ENCODE measurements at regions not wholly inside any gene's neighbourhood (a gene's known extent, or its start where the extent isn't known, plus 50 kb on each side); places are given as distances from the start of the nearest gene placed in this dataset.

GRCh38 chr1:234541286-234541975, 62.5 kb upstream of the TARBP1 start:
- DNase-seq (ENCODE audit: low spot score) (no peak), FAIRE-seq (no peak), ATAC-seq (no peak)
- no TSS peak for BruUV-seq (replicated peaks)
- WGBS (ENCODE audit: low lambda C conversion rate): 59% methylated on average over 5 of the region's 5 CpGs
- H3K79me2 ChIP-seq (ENCODE audit: insufficient read depth, low read length): no peaks in the 10 kb centered on the region
- in situ Hi-C loops (cut with HindIII; ENCODE audit: extremely low pct_ligation_motif_present, low pct_unique_long_range_greater_than_20kb) (no loop called here), intact Hi-C loops (cut with micrococcal nuclease; ENCODE audit: unreplicated experiment) (loop anchor here (10.0 kb wide), 1 partner anchor 47 kb away; no protein-coding TSS in a partner anchor)
- no peak overlapping the region for H3K4me3 ChIP-seq (replicated peaks in 1 of 3; ENCODE audit: insufficient read depth in 1 of 3, low read depth in 2 of 3, low read length in 3 of 3)
- no peak for TF ChIP-seq HOXA5 (CRISPR knock-in tag; IDR thresholded peaks at IDR 0.05)
- no peak for TF ChIP-seq ZNF558 (CRISPR knock-in tag; IDR thresholded peaks at IDR 0.05; ENCODE audit: borderline replicate concordance)
- TF ChIP-seq ZNF530 (CRISPR knock-in tag; IDR thresholded peaks at IDR 0.05; ENCODE audit: low read depth): no peak
- no peak for TF ChIP-seq TERF1 (CRISPR knock-in tag; IDR thresholded peaks at IDR 0.05)
- no peak for TF ChIP-seq NRL (CRISPR knock-in tag; IDR thresholded peaks at IDR 0.05; ENCODE audit: borderline replicate concordance)
- no peak for TF ChIP-seq RNF219 (CRISPR knock-in tag; IDR thresholded peaks at IDR 0.05)
- no peak for TF ChIP-seq ZNF275 (CRISPR knock-in tag; IDR thresholded peaks at IDR 0.05; ENCODE audit: borderline replicate concordance)
- TF ChIP-seq FOXP4 (CRISPR knock-in tag; IDR thresholded peaks at IDR 0.05): no peak
- TF ChIP-seq MAFF (IDR thresholded peaks at IDR 0.05; ENCODE audit: low read depth, low read length): 0 out of 2 replicates have a peak, but pooled peaks have one; percentile 18
- TF ChIP-seq FOSL2 (CRISPR knock-in tag; IDR thresholded peaks at IDR 0.05): peak; percentile 42; the same call in 1 of the 2 replicates
- TF ChIP-seq ISL2 (CRISPR knock-in tag; IDR thresholded peaks at IDR 0.05): no peak
- no peak for TF ChIP-seq BCLAF1 (IDR thresholded peaks at IDR 0.05)
- TF ChIP-seq MTF2 (CRISPR knock-in tag; IDR thresholded peaks at IDR 0.05; ENCODE audit: borderline replicate concordance): no peak
- H3K36me3 ChIP-seq (replicated peaks in 1 of 2; ENCODE audit: control insufficient read depth in 1 of 2, insufficient read depth in 2 of 2, low read length in 2 of 2): no peaks in the 10 kb centered on the region
- no peak overlapping the region for H3K4me2 ChIP-seq (ENCODE audit: low read depth, low read length)
- H3K4me1 ChIP-seq (ENCODE audit: insufficient read depth, low read length): peaks cover 74% of the 10 kb centered on the region
- no peak overlapping the region for H3K9ac ChIP-seq (ENCODE audit: insufficient read depth, low read depth, low read length)
- ChIA-PET CTCF (ENCODE audit: low intra/inter-chr PET ratio, low total read pairs) (no interaction called here), POLR2A (no interaction called here)
- no peaks in the 10 kb centered on the region for H4K20me1 ChIP-seq (ENCODE audit: insufficient read depth, low read length)
- H3K27ac ChIP-seq (ENCODE audit: extremely low read length, insufficient read depth, low read length): no peak overlapping the region
- peaks cover 2 to 6% of the 10 kb centered on the region in 2 experiments; a peak in 3 of 5 replicates for H3K27me3 ChIP-seq (ENCODE audit: control insufficient read depth in 1 of 2, insufficient read depth in 2 of 2, low read length in 2 of 2)
- H3K9me3 ChIP-seq (ENCODE audit: low read length): no peaks in the 10 kb centered on the region
- H2AFZ ChIP-seq (ENCODE audit: low read length): no peak overlapping the region

Data from HepG2 (cell line).